HG02623 (cell line): ENCODE measurements at regions not wholly inside any gene's neighbourhood (a gene's known extent, or its start where the extent isn't known, plus 50 kb on each side); places are given as distances from the start of the nearest gene placed in this dataset.

Experiments
- ATAC-seq: cut with Tn5 transposase; IDR thresholded peaks from one replicate; pipeline ENCODE4 v1.9.1; 2021; ENCODE audit warnings: moderate library complexity; ENCODE audit not compliant: unreplicated experiment

GRCh38 chr1:39085174-39085573, 59.0 kb downstream of the NDUFS5 start:
- ATAC-seq, result no peak

GRCh38 chr1:39086386-39086785, 60.2 kb downstream of the NDUFS5 start:
- ATAC-seq, result no peak

- ATAC-seq, result no peak
Measured at GRCh38 chr1:39086865-39087409, 60.8 kb downstream of the NDUFS5 start.

- no peak for ATAC-seq
Measured at GRCh38 chr1:39087435-39087834, 61.3 kb downstream of the NDUFS5 start.

- ATAC-seq, result no peak
Measured at GRCh38 chr1:39088658-39089057, 62.5 kb downstream of the NDUFS5 start.

GRCh38 chr1:39089931-39090521, 63.9 kb downstream of the NDUFS5 start:
- ATAC-seq, result no peak

- no peak for ATAC-seq
Measured at GRCh38 chr1:39090757-39091380, 64.7 kb downstream of the NDUFS5 start.

- ATAC-seq, result no peak
Measured at GRCh38 chr1:39091845-39092645, 65.9 kb downstream of the NDUFS5 start.

GRCh38 chr1:39094685-39095084, 68.5 kb downstream of the NDUFS5 start:
- no peak for ATAC-seq

GRCh38 chr1:39098546-39099250, 72.5 kb downstream of the NDUFS5 start:
- ATAC-seq, result no peak

- ATAC-seq, result no peak
Measured at GRCh38 chr1:39102537-39103327, 76.6 kb downstream of the NDUFS5 start.

GRCh38 chr1:39103328-39104157, 77.4 kb downstream of the NDUFS5 start:
- no peak for ATAC-seq

GRCh38 chr1:39104158-39105060, 78.3 kb downstream of the NDUFS5 start:
- ATAC-seq, result no peak

- ATAC-seq, result peak; percentile 41
Measured at GRCh38 chr1:39105061-39105840, 79.1 kb downstream of the NDUFS5 start.

- ATAC-seq, result peak; percentile 22
Measured at GRCh38 chr1:39105841-39106765, 80.0 kb downstream of the NDUFS5 start.

- no peak for ATAC-seq
Measured at GRCh38 chr1:39106801-39107327, 80.7 kb downstream of the NDUFS5 start.
